GM19395 (cell line): ENCODE measurements at regions not wholly inside any gene's neighbourhood (a gene's known extent, or its start where the extent isn't known, plus 50 kb on each side); places are given as distances from the start of the nearest gene placed in this dataset.

Experiments
- ATAC-seq: cut with Tn5 transposase; IDR thresholded peaks from one replicate; pipeline ENCODE4 v1.9.1; 2021; ENCODE audit warnings: mild to moderate bottlenecking, moderate library complexity; ENCODE audit not compliant: unreplicated experiment

- ATAC-seq, result peak; percentile 89
These were observed 172.8 kb upstream of the ZNF267 start for GRCh38 chr16:31700530-31701388.

- ATAC-seq, result no peak
These were observed 171.9 kb upstream of the ZNF267 start for GRCh38 chr16:31701734-31702133.

DNA sequence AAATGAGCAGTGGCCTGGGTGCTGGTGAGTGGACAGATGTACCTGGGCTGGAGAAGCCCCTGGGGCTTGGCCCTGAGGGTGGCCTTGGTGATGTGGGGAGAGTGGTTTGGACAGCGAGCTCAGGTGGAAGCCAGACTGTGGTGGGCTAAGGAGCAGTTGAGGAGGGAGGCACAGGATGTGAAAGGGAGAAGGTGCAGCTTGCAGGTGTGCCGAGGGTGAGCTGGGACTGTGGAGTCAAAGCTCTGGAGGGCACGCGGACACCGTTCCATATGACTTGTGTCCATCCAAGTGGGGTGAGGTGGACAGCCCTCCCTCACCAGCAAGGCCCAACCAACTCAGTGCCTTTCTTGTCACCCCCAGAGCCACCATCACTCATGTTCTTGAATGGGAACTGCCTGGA lies 170.8 kb upstream of the ZNF267 start:
- no peak for ATAC-seq

- no peak for ATAC-seq
These were observed 170.0 kb upstream of the ZNF267 start for GRCh38 chr16:31703526-31704128.

DNA sequence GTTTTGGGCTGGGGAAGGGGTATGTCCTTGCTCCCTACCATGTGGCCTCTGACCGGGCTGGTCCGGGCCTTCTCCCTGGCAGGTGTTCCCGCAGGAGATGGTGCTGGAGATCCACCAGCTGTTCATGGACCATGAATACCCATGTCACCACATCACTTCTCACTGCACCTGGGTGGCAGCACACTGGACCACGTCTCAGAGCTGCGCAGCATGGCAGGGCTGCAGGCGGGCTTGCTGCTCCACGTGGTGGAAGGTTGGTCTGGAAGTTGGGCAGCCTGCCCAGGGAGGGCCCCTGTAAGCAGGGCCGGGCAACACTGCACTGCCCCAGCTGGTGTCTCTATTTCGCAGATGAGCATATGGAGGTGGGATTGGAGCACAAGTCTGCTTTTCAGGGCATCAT lies 169.5 kb upstream of the ZNF267 start:
- no peak for ATAC-seq

DNA sequence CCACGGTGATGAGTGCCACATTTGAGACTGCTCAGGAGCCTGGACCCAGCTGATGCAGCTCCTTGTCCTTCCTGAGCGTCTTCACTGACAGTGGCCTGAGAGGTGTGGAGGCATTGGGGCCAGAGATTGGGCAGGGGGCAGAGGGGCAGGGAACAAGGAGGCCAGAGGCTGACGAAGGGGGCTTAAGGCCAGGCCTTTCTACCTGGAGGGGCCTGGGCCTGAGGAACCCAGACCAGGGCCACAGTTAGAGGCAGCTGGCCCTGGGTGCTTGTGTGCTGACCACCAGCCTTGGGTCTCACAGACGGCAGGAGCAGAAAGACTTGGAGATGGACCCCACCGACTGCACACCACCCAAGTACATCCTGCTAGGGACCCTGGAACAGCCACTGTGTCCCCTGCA lies 168.2 kb upstream of the ZNF267 start:
- no peak for ATAC-seq

DNA sequence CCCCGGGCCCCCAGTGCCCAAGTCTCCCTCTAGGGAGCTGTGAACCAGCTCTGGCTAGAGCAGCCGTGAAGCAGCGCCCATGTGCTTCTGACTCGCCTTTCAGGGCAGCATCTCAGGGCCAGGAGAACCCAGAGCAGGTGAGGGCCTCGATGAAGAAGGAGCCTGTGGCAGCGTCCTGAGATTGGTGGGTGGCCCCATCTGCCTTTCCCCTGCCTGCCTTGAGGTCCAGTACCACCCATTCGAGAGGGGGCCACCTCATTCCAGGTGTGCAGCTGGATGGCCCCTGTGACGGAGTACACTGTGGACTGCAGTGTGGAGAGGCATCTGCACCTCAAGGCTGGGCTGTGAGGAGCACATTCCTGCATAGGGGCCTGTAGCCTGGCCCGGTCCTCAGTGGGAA lies 167.3 kb upstream of the ZNF267 start:
- no peak for ATAC-seq

DNA sequence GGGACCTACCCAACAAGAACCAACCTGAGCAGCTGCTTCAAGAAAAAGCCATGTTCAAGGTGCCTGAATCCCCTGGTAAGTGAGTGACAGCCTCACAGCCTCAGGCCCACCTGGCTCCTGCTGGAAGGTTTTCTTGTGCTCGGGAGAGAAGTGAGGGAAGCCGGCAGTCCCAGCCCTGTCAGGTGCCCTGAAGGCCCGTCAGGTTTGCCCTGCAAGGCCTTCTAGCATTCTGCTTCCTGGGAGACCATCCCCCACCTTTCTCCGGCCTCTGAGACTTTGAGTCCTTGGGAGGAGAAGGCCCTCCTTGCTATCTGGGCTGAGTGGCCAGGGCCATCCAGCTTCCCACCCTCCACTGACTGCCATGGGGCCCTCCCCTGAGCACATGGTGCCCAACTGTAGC lies 166.7 kb upstream of the ZNF267 start:
- no peak for ATAC-seq

DNA sequence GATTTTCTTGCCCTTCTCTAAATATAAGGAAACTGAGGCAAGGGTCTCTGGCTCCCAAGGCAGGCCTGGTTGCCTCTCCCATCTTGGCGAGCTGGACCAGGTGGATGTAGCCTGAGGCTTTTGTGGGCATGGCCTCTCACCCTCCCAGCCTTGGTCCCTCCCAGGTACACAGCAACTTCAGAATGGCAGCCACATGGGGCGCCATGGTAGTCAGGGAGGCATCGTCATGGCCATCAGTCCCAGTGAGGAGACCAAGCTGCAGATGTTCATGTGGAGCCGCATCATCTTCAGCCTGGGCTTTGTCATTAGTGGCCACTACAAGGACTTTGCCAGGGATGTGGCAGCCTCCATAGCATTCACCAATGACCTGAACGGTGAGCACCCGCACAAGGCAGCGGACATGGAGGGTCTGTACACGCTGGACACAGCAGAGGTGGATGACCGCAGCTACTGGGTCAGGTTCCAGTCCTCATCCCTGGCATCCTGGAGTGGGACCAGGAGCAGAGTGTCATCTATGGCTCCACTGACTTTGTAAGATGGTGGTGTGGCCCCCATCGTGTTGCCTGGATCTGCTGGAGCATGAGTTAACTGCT lies 165.8 kb upstream of the ZNF267 start:
- ATAC-seq, result no peak

GRCh38 chr16:31708348-31708747 lies 165.3 kb upstream of the ZNF267 start:
- ATAC-seq, result no peak

GRCh38 chr16:31709181-31709580 lies 164.4 kb upstream of the ZNF267 start:
- ATAC-seq, result no peak

GRCh38 chr16:31710134-31710533 lies 163.5 kb upstream of the ZNF267 start:
- ATAC-seq, result no peak

- ATAC-seq, result no peak
These were observed 162.7 kb upstream of the ZNF267 start for GRCh38 chr16:31710880-31711279.

- ATAC-seq, result no peak
These were observed 162.2 kb upstream of the ZNF267 start for GRCh38 chr16:31711344-31711845.

GRCh38 chr16:31712064-31712540 lies 161.5 kb upstream of the ZNF267 start:
- no peak for ATAC-seq

GRCh38 chr16:31713071-31713944 lies 160.3 kb upstream of the ZNF267 start:
- peak; percentile 96 for ATAC-seq

GRCh38 chr16:31713945-31714902 lies 159.4 kb upstream of the ZNF267 start:
- ATAC-seq, result no peak

DNA sequence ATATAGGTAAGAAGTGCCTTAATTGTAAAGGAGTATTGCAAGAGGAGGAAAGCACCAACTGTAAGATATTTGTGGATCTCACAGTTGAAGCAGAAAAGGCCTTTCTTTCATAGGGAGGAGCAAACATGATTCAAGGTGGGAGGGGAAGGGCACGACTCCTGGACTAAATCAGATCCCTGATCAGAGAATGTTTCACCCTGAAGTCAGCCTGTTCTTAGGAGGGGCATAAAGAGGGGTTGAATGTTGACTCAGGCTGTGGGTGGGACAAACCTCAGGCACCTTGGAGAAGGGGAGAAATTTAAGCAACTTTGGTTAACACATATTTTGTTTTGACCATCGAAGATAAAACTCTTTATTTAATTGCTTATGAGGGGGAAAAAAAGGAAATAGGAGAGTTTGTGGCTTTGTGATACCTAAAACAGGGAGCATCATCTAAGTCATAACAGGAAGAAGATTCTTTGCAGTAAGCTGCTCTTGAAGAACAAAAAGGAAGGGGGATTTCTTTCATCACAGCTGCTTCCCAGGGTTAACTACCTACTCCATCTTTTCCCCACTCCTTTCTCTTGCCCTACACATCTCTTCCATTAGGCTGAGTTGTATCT lies 158.6 kb upstream of the ZNF267 start:
- no peak for ATAC-seq

- no peak for ATAC-seq
These were observed 157.7 kb upstream of the ZNF267 start for GRCh38 chr16:31715915-31716314.
